ENCODE measurements at regions not wholly inside any gene's neighbourhood (a gene's known extent, or its start where the extent isn't known, plus 50 kb on each side); places are given as distances from the start of the nearest gene placed in this dataset.

- no peak for TF ChIP-seq POLR2A (IDR thresholded peaks at IDR 0.05)
- TF ChIP-seq, protein P1, sequence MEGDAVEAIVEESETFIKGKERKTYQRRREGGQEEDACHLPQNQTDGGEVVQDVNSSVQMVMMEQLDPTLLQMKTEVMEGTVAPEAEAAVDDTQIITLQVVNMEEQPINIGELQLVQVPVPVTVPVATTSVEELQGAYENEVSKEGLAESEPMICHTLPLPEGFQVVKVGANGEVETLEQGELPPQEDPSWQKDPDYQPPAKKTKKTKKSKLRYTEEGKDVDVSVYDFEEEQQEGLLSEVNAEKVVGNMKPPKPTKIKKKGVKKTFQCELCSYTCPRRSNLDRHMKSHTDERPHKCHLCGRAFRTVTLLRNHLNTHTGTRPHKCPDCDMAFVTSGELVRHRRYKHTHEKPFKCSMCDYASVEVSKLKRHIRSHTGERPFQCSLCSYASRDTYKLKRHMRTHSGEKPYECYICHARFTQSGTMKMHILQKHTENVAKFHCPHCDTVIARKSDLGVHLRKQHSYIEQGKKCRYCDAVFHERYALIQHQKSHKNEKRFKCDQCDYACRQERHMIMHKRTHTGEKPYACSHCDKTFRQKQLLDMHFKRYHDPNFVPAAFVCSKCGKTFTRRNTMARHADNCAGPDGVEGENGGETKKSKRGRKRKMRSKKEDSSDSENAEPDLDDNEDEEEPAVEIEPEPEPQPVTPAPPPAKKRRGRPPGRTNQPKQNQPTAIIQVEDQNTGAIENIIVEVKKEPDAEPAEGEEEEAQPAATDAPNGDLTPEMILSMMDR (IDR thresholded peaks at IDR 0.05): no peak
- TF ChIP-seq EP300 (IDR thresholded peaks at IDR 0.05): no peak
- 37 to 41% (median 40%) methylated on average over 1 of the region's 1 CpG for WGBS, 3 donors
- Histone ChIP-seq H3K4me1 (ENCODE audit: insufficient read depth) (no peaks in the 10 kb centered on the region), H3K27me3 (no peaks in the 10 kb centered on the region), H3K27ac (no peak overlapping the region), H3K4me3 (no peak overlapping the region), H3K9me3 (peaks cover 0 to 3% of the 10 kb centered on the region in 2 donors), H3K36me3 (no peaks in the 10 kb centered on the region)
- DNase-seq: no peak
- intact Hi-C loops (cut with DNase I): no loop called here
Measured at GRCh38 chr12:67837876-67838275, 151.4 kb upstream of the IFNG-AS1 start.

GRCh38 chr12:67842124-67842523 lies 147.1 kb upstream of the IFNG-AS1 start:
- intact Hi-C loops (cut with DNase I): no loop called here
- Histone ChIP-seq H3K4me1 (ENCODE audit: insufficient read depth) (no peaks in the 10 kb centered on the region), H3K4me3 (no peak overlapping the region), H3K27me3 (no peaks in the 10 kb centered on the region), H3K36me3 (no peaks in the 10 kb centered on the region), H3K27ac (no peak overlapping the region), H3K9me3 (peaks cover 0 to 3% of the 10 kb centered on the region in 2 donors)
- TF ChIP-seq, protein P1 (IDR thresholded peaks at IDR 0.05): no peak
- no peak for TF ChIP-seq POLR2A (IDR thresholded peaks at IDR 0.05)
- DNase-seq: no peak
- WGBS, 3 donors: 57 to 63% (median 58%) methylated on average over 2 of the region's 2 CpGs

DNA sequence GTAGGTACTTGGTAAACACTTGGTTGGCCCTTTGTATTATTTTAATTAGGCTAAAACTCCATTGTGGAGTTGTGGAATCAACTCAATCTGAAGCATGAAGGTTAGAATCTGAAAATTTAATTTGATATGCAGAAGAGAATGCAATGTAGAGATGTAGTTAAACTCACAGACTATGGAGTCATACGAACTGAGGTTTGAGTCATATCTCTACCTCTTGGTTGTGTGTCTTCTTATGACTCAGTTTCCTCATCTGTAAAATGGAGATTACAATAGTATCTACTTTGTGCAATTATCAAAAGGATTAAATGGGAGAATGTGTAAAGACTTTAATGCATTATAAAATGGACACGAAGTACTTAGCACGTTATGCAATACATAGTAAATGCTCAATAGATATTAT lies 146.0 kb upstream of the IFNG-AS1 start:
- 87 to 91% (median 89%) methylated on average over 3 of the region's 3 CpGs for WGBS, 3 donors
- intact Hi-C loops (cut with DNase I): no loop called here
- H3K27ac ChIP-seq: no peak overlapping the region
- no peaks in the 10 kb centered on the region for H3K36me3 ChIP-seq
- H3K27me3 ChIP-seq: no peaks in the 10 kb centered on the region
- TF ChIP-seq, protein P1 (IDR thresholded peaks at IDR 0.05): no peak
- TF ChIP-seq POLR2A (IDR thresholded peaks at IDR 0.05) (no peak), EP300 (IDR thresholded peaks at IDR 0.05) (no peak)
- H3K4me3 ChIP-seq: no peak overlapping the region
- peaks cover 0 to 3% of the 10 kb centered on the region in 2 donors for H3K9me3 ChIP-seq
- no peak for DNase-seq
- no peaks in the 10 kb centered on the region for H3K4me1 ChIP-seq (ENCODE audit: insufficient read depth)

- H3K27me3 ChIP-seq: no peaks in the 10 kb centered on the region
Measured at GRCh38 chr12:67852701-67853100, 136.5 kb upstream of the IFNG-AS1 start.

More at GRCh38 chr12:67852701-67853100, 136.5 kb upstream of the IFNG-AS1 start:
- Histone ChIP-seq H3K27ac (no peak overlapping the region), H3K36me3 (no peaks in the 10 kb centered on the region), H3K4me3 (no peak overlapping the region), H3K9me3 (peaks cover 0 to 3% of the 10 kb centered on the region in 2 donors), H3K4me1 (ENCODE audit: insufficient read depth) (no peaks in the 10 kb centered on the region)
- DNase-seq: no peak
- 70 to 74% (median 72%) methylated on average over 2 of the region's 2 CpGs for WGBS, 3 donors
- TF ChIP-seq, protein P1 (IDR thresholded peaks at IDR 0.05): no peak
- TF ChIP-seq POLR2A (IDR thresholded peaks at IDR 0.05) (no peak), EP300 (IDR thresholded peaks at IDR 0.05) (no peak)
- intact Hi-C loops (cut with DNase I): no loop called here

All from ovary (tissue), 7 donors.